ENCODE measurements at regions not wholly inside any gene's neighbourhood (a gene's known extent, or its start where the extent isn't known, plus 50 kb on each side); places are given as distances from the start of the nearest gene placed in this dataset.

GRCh38 chr5:6194261-6194875, 184.0 kb downstream of the MED10 start:
- TF ChIP-seq REST (IDR thresholded peaks at IDR 0.05; ENCODE audit: low read depth) (no peak), CREB1 (IDR thresholded peaks at IDR 0.05; ENCODE audit: low read depth) (no peak), MAX (IDR thresholded peaks at IDR 0.05) (no peak), RAD21 (IDR thresholded peaks at IDR 0.05; ENCODE audit: low read depth) (no peak), EGR1 (IDR thresholded peaks at IDR 0.05) (no peak), YY1 (IDR thresholded peaks at IDR 0.05; ENCODE audit: low read depth) (no peak), USF1 (IDR thresholded peaks at IDR 0.05) (no peak), TAF1 (IDR thresholded peaks at IDR 0.05; ENCODE audit: low read depth) (no peak), NFIC (IDR thresholded peaks at IDR 0.05) (no peak), CEBPB (IDR thresholded peaks at IDR 0.05) (no peak), TCF12 (IDR thresholded peaks at IDR 0.05; ENCODE audit: low read depth) (no peak)

- TF ChIP-seq REST (IDR thresholded peaks at IDR 0.05; ENCODE audit: low read depth) = no peak
- TF ChIP-seq EGR1 (IDR thresholded peaks at IDR 0.05) = no peak
- no peak for TF ChIP-seq FOXM1 (IDR thresholded peaks at IDR 0.05; ENCODE audit: borderline replicate concordance, low read depth)
- no peak for TF ChIP-seq USF1 (IDR thresholded peaks at IDR 0.05)
- TF ChIP-seq CREB1 (IDR thresholded peaks at IDR 0.05; ENCODE audit: low read depth) = no peak
- TF ChIP-seq NFIC (IDR thresholded peaks at IDR 0.05) = no peak
- TF ChIP-seq CEBPB (IDR thresholded peaks at IDR 0.05) = no peak
- TF ChIP-seq RAD21 (IDR thresholded peaks at IDR 0.05; ENCODE audit: low read depth) = no peak
- no peak for TF ChIP-seq TCF12 (IDR thresholded peaks at IDR 0.05; ENCODE audit: low read depth)
- no peak for TF ChIP-seq ZBTB7A (IDR thresholded peaks at IDR 0.05; ENCODE audit: low read depth)
- TF ChIP-seq TEAD4 (IDR thresholded peaks at IDR 0.05) = no peak
- TF ChIP-seq EP300 (IDR thresholded peaks at IDR 0.05; ENCODE audit: borderline replicate concordance) = no peak
- TF ChIP-seq MAX (IDR thresholded peaks at IDR 0.05) = no peak
- no peak for TF ChIP-seq YY1 (IDR thresholded peaks at IDR 0.05; ENCODE audit: low read depth)
- no peak for TF ChIP-seq TAF1 (IDR thresholded peaks at IDR 0.05; ENCODE audit: low read depth)
Measured at GRCh38 chr5:6193310-6193709, 185.0 kb downstream of the MED10 start.

- TF ChIP-seq NFIC (IDR thresholded peaks at IDR 0.05) (no peak), CREB1 (IDR thresholded peaks at IDR 0.05; ENCODE audit: low read depth) (no peak), EGR1 (IDR thresholded peaks at IDR 0.05) (no peak), CEBPB (IDR thresholded peaks at IDR 0.05) (no peak), TCF12 (IDR thresholded peaks at IDR 0.05; ENCODE audit: low read depth) (no peak), YY1 (IDR thresholded peaks at IDR 0.05; ENCODE audit: low read depth) (no peak), FOXM1 (IDR thresholded peaks at IDR 0.05; ENCODE audit: borderline replicate concordance, low read depth) (no peak), ZBTB7A (IDR thresholded peaks at IDR 0.05; ENCODE audit: low read depth) (no peak), TAF1 (IDR thresholded peaks at IDR 0.05; ENCODE audit: low read depth) (no peak)
Measured at GRCh38 chr5:6190838-6191237, 187.5 kb downstream of the MED10 start.

GRCh38 chr5:6188976-6189375, 189.4 kb downstream of the MED10 start:
- no peak for TF ChIP-seq CEBPB (IDR thresholded peaks at IDR 0.05)
- no peak for TF ChIP-seq TCF12 (IDR thresholded peaks at IDR 0.05; ENCODE audit: low read depth)
- no peak for TF ChIP-seq EGR1 (IDR thresholded peaks at IDR 0.05)
- TF ChIP-seq ZBTB7A (IDR thresholded peaks at IDR 0.05; ENCODE audit: low read depth) = no peak
- no peak for TF ChIP-seq NFIC (IDR thresholded peaks at IDR 0.05)
- TF ChIP-seq TAF1 (IDR thresholded peaks at IDR 0.05; ENCODE audit: low read depth) = no peak
- no peak for TF ChIP-seq MAX (IDR thresholded peaks at IDR 0.05)
- TF ChIP-seq CREB1 (IDR thresholded peaks at IDR 0.05; ENCODE audit: low read depth) = no peak
- no peak for TF ChIP-seq FOXM1 (IDR thresholded peaks at IDR 0.05; ENCODE audit: borderline replicate concordance, low read depth)
- TF ChIP-seq USF1 (IDR thresholded peaks at IDR 0.05) = no peak

- no peak for TF ChIP-seq TAF1 (IDR thresholded peaks at IDR 0.05; ENCODE audit: low read depth)
Measured at GRCh38 chr5:6188344-6188743, 190.0 kb downstream of the MED10 start.
